B cell (primary cell): ENCODE measurements at regions not wholly inside any gene's neighbourhood (a gene's known extent, or its start where the extent isn't known, plus 50 kb on each side); places are given as distances from the start of the nearest gene placed in this dataset.

Experiments
- ATAC-seq: fragments of 200-7000 bp; cut with Tn5 transposase; one replicate; pipeline ENCODE4 v1.10.0; 2021; ENCODE audit warnings: low read depth, mild to moderate bottlenecking, moderate number of reproducible peaks, moderate library complexity
- CTCF ChIA-PET: fragments of 350-600 bp; sonication (Branson Sonifier 250); formaldehyde crosslinking; loops from one replicate; lab custom pipeline; 2021; ENCODE audit warnings: antibody characterized with exemption, inconsistent platforms; lab: Charles Lee
- POLR2A ChIA-PET: fragments of 350-600 bp; sonication (Branson Sonifier 250); formaldehyde crosslinking; loops from one replicate; lab custom pipeline; 2021; ENCODE audit warnings: antibody characterized with exemption; lab: Charles Lee
- DNase-seq: peaks from one replicate; pipeline ENCODE4 v3.0.0; 2013
- H2AFZ ChIP-seq: 2 replicates; pipeline ENCODE4 v1.6.1; 2012; ENCODE audit warnings: mild to moderate bottlenecking, low read depth, low read length; ENCODE audit not compliant: insufficient read depth, poor library complexity, severe bottlenecking
- H3K27ac ChIP-seq, 2 donors: 1 replicate in 1 of 2; 2 replicates in 1 of 2; pipeline ENCODE4 v1.5.1; 2012 to 2013; ENCODE audit warnings: low read length in 2 of 2, mild to moderate bottlenecking in 2 of 2, moderate library complexity in 1 of 2
- H3K27me3 ChIP-seq, 4 experiments: fragments of 200-600 bp in 1 of 4; sonication (generic) in 1 of 4; replicated peaks in 1 of 4; 1 replicate in 2 of 4; 2 replicates in 2 of 4; pipeline versions ENCODE4 v1.6.1 to v1.7.0; 2013 to 2016; ENCODE audit warnings: low read length in 3 of 4, mild to moderate bottlenecking in 2 of 4, mixed read lengths in 1 of 4, moderate library complexity in 1 of 4; ENCODE audit not compliant: insufficient read depth in 4 of 4, control insufficient read depth in 3 of 4; ENCODE audit errors: control extremely low read depth in 1 of 4
- H3K36me3 ChIP-seq, 2 experiments: replicated peaks in 1 of 2; 1 replicate in 1 of 2; 2 replicates in 1 of 2; pipeline versions ENCODE4 v1.6.1 to v1.7.1; 2013; ENCODE audit warnings: low read length in 1 of 2; ENCODE audit not compliant: insufficient read depth in 2 of 2, control insufficient read depth in 1 of 2; ENCODE audit errors: control extremely low read depth in 1 of 2, extremely low read depth in 1 of 2
- H3K4me1 ChIP-seq, 2 donors: fragments of 200-600 bp in 1 of 2; sonication (generic) in 1 of 2; 1 replicate in 1 of 2; 2 replicates in 1 of 2; pipeline versions ENCODE4 v1.5.1 to v1.6.1; 2013 to 2017; ENCODE audit warnings: low read length in 2 of 2; ENCODE audit not compliant: control insufficient read depth in 2 of 2, insufficient read depth in 2 of 2
- H3K4me2 ChIP-seq: replicated peaks from 2 replicates; pipeline ENCODE3; 2012; ENCODE audit warnings: mild to moderate bottlenecking, low read depth, low read length; ENCODE audit not compliant: poor library complexity, severe bottlenecking
- H3K4me3 ChIP-seq, 5 experiments: fragments of 200-600 bp in 1 of 5; sonication (generic) in 1 of 5; 1 replicate in 3 of 5; 2 replicates in 2 of 5; pipeline versions ENCODE4 v1.5.1 to v1.7.0; 2011 to 2016; ENCODE audit warnings: low read length in 4 of 5, mild to moderate bottlenecking in 4 of 5, low read depth in 2 of 5, control low read depth in 1 of 5, moderate library complexity in 1 of 5; ENCODE audit not compliant: insufficient read depth in 1 of 5; ENCODE audit errors: control extremely low read depth in 1 of 5, extremely low read depth in 1 of 5
- H3K79me2 ChIP-seq: fragments of 200-600 bp; sonication (generic); one replicate; pipeline ENCODE4 v1.6.0; 2016; ENCODE audit warnings: low read length; ENCODE audit not compliant: control insufficient read depth, insufficient read depth
- H3K9ac ChIP-seq: fragments of 200-600 bp; sonication (generic); 2 replicates; pipeline ENCODE4 v1.6.1; 2017; ENCODE audit warnings: mild to moderate bottlenecking, low read length, moderate library complexity
- H3K9me3 ChIP-seq, 3 donors: one replicate each; pipeline versions ENCODE4 v1.6.1 to v1.7.1; 2013; ENCODE audit warnings: low read length in 2 of 3; ENCODE audit not compliant: control insufficient read depth in 2 of 3, insufficient read depth in 1 of 3; ENCODE audit errors: control extremely low read depth in 1 of 3
- H4K20me1 ChIP-seq: 2 replicates; pipeline ENCODE4 v1.6.0; 2012; ENCODE audit warnings: mild to moderate bottlenecking, low read length; ENCODE audit not compliant: insufficient read depth, control insufficient read depth, poor library complexity, severe bottlenecking
- H3K27ac Mint-ChIP-seq: one replicate; pipeline ENCODE4 v1.8.0; 2021; ENCODE audit warnings: mixed read lengths
- H3K27me3 Mint-ChIP-seq: one replicate; pipeline ENCODE4 v1.8.0; 2021; ENCODE audit warnings: mixed read lengths
- H3K4me1 Mint-ChIP-seq: one replicate; pipeline ENCODE4 v1.8.0; 2021; ENCODE audit warnings: mixed read lengths
- H3K4me3 Mint-ChIP-seq: one replicate; pipeline ENCODE4 v1.8.0; 2021; ENCODE audit warnings: mixed read lengths
- H3K9me3 Mint-ChIP-seq: one replicate; pipeline ENCODE4 v1.8.0; 2022; ENCODE audit warnings: mixed read lengths; ENCODE audit not compliant: insufficient read depth
- EZH2 ChIP-seq: IDR thresholded peaks from 2 replicates; pipeline ENCODE4 v1.6.1; 2012; ENCODE audit warnings: borderline replicate concordance, low read depth, mild to moderate bottlenecking, moderate library complexity, low read length; ENCODE audit not compliant: insufficient read depth, poor library complexity, severe bottlenecking
- WGBS: methylation state at CpG from one replicate; pipeline ENCODE4 v1.1.5; 2013; ENCODE audit warnings: missing lambda C conversion rate; ENCODE audit not compliant: insufficient coverage; 5-methylcytosine and 5-hydroxymethylcytosine counted together
- intact Hi-C: fragments of 100-400 bp; cut with micrococcal nuclease; formaldehyde crosslinking; loops from one replicate; pipeline ENCODE4 v1.10.0; 2022
- TF ChIP-seq, protein P1 (sequence below): fragments of 200-600 bp; IDR thresholded peaks from one replicate; pipeline ENCODE4 v1.8.0; 2022; ENCODE audit warnings: antibody characterized with exemption, mild to moderate bottlenecking

DNA sequence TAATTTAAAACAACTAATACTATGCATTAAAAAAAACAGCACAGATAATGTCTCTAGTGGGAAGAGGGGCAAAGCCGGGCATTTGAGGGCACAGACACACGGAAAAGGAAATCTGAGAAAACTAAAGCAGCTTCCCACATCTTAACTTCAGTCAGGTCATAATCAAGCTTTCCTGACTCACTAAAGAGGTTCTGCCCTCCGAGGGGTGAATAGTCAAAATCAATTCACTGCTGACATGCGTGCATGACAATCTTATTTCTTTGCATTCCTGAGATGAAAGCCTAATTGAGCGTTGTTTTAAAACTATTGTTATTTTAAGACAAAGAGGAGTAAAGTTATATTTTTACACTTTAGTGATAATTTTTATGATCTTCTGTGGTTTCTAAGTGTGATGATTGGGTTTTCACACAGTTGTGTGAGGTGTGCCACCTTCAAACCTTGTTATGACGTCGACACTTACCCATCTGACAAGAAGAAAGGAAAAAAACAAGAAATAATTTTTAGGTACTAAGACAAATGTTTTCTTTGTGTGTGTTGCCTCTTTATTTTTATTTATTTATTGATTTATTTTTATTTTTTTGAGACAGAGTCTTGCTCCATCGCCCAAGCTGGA is 90.9 kb downstream of the GATA6 start:
- no peak for ATAC-seq
- CTCF ChIA-PET, result no interaction called here

GRCh38 chr18:22257022-22257543 is 87.7 kb downstream of the GATA6 start:
- Histone ChIP-seq H3K27ac (no peak overlapping the region), H3K4me3 (no peak overlapping the region), H4K20me1 (no peaks in the 10 kb centered on the region), H3K27me3 (no peaks in the 10 kb centered on the region), H3K4me1 (no peaks in the 10 kb centered on the region), H3K9me3 (peaks cover 0 to 9% (median 0%) of the 10 kb centered on the region in 3 donors), H3K4me2 (no peak overlapping the region), H3K79me2 (no peaks in the 10 kb centered on the region), H2AFZ (no peak overlapping the region), H3K36me3 (no peaks in the 10 kb centered on the region), H3K9ac (no peak overlapping the region)
- intact Hi-C loops, result no loop called here
- no peaks in the 10 kb centered on the region for H3K9me3 Mint-ChIP-seq
- ChIA-PET POLR2A (no interaction called here), CTCF (no interaction called here)
- H3K27me3 Mint-ChIP-seq, result peaks cover 3% of the 10 kb centered on the region
- no peak overlapping the region for H3K4me3 Mint-ChIP-seq
- 93% methylated on average over 4 of the region's 5 CpGs for WGBS
- no peak for TF ChIP-seq EZH2
- TF ChIP-seq, protein P1, sequence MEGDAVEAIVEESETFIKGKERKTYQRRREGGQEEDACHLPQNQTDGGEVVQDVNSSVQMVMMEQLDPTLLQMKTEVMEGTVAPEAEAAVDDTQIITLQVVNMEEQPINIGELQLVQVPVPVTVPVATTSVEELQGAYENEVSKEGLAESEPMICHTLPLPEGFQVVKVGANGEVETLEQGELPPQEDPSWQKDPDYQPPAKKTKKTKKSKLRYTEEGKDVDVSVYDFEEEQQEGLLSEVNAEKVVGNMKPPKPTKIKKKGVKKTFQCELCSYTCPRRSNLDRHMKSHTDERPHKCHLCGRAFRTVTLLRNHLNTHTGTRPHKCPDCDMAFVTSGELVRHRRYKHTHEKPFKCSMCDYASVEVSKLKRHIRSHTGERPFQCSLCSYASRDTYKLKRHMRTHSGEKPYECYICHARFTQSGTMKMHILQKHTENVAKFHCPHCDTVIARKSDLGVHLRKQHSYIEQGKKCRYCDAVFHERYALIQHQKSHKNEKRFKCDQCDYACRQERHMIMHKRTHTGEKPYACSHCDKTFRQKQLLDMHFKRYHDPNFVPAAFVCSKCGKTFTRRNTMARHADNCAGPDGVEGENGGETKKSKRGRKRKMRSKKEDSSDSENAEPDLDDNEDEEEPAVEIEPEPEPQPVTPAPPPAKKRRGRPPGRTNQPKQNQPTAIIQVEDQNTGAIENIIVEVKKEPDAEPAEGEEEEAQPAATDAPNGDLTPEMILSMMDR, result no peak
- H3K4me1 Mint-ChIP-seq, result no peaks in the 10 kb centered on the region
- no peak for ATAC-seq
- no peak for DNase-seq
- no peak overlapping the region for H3K27ac Mint-ChIP-seq

More for the DNA sequence above, 90.9 kb downstream of the GATA6 start:
- Histone ChIP-seq H3K9me3 (peaks cover 0 to 7% (median 0%) of the 10 kb centered on the region in 3 donors), H3K36me3 (no peaks in the 10 kb centered on the region), H3K27me3 (no peaks in the 10 kb centered on the region), H3K27ac (no peak overlapping the region), H3K4me3 (no peak overlapping the region), H3K4me2 (no peak overlapping the region), H4K20me1 (no peaks in the 10 kb centered on the region), H3K9ac (no peak overlapping the region), H3K4me1 (no peaks in the 10 kb centered on the region), H3K79me2 (no peaks in the 10 kb centered on the region), H2AFZ (no peak overlapping the region)
- intact Hi-C loops, result no loop called here
- Mint-ChIP-seq H3K4me3 (no peak overlapping the region), H3K27me3 (no peaks in the 10 kb centered on the region), H3K9me3 (no peaks in the 10 kb centered on the region), H3K27ac (no peak overlapping the region), H3K4me1 (no peaks in the 10 kb centered on the region)
- 93% methylated on average over 5 of the region's 8 CpGs for WGBS
- no peak for DNase-seq
- TF ChIP-seq, protein P1, result no peak
- TF ChIP-seq EZH2, result no peak
- POLR2A ChIA-PET, result no interaction called here
